GM18505 (cell line): ENCODE measurements at regions not wholly inside any gene's neighbourhood (a gene's known extent, or its start where the extent isn't known, plus 50 kb on each side); places are given as distances from the start of the nearest gene placed in this dataset.

Experiments used
- ATAC-seq: cut with Tn5 transposase; IDR thresholded peaks from one replicate; pipeline ENCODE4 v1.9.1; 2021; ENCODE audit not compliant: unreplicated experiment
- POLR2A ChIP-seq: IDR thresholded peaks from 4 replicates; pipeline ENCODE4 v1.6.1; 2011; ENCODE audit warnings: borderline replicate concordance; ENCODE audit not compliant: insufficient read depth, insufficient read length; ENCODE audit errors: extremely low read depth

GRCh38 chr5:126300293-126300692 is 122.9 kb upstream of the GRAMD2B start:
- ATAC-seq = no peak
- no peak for TF ChIP-seq POLR2A

GRCh38 chr5:126301056-126301455 is 122.2 kb upstream of the GRAMD2B start:
- no peak for TF ChIP-seq POLR2A
- ATAC-seq = no peak

GRCh38 chr5:126309860-126310259 is 113.3 kb upstream of the GRAMD2B start:
- TF ChIP-seq POLR2A = no peak
- no peak for ATAC-seq

GRCh38 chr5:126311766-126312165 is 111.4 kb upstream of the GRAMD2B start:
- no peak for TF ChIP-seq POLR2A
- no peak for ATAC-seq

GRCh38 chr5:126315341-126315740 is 107.9 kb upstream of the GRAMD2B start:
- no peak for ATAC-seq
- TF ChIP-seq POLR2A = no peak

GRCh38 chr5:126332326-126332725 is 90.9 kb upstream of the GRAMD2B start:
- ATAC-seq = no peak
- no peak for TF ChIP-seq POLR2A

- no peak for ATAC-seq
- no peak for TF ChIP-seq POLR2A
Measured at GRCh38 chr5:126334760-126335159, 88.4 kb upstream of the GRAMD2B start.

- TF ChIP-seq POLR2A = no peak
- no peak for ATAC-seq
Measured at GRCh38 chr5:126335886-126336285, 87.3 kb upstream of the GRAMD2B start.

GRCh38 chr5:126338635-126339034 is 84.6 kb upstream of the GRAMD2B start:
- no peak for ATAC-seq
- TF ChIP-seq POLR2A = no peak

- peak; percentile 66 for ATAC-seq
- no peak for TF ChIP-seq POLR2A
Measured at GRCh38 chr5:126339215-126339805, 83.9 kb upstream of the GRAMD2B start.

- no peak for ATAC-seq
- TF ChIP-seq POLR2A = no peak
Measured at GRCh38 chr5:126341906-126342630, 81.1 kb upstream of the GRAMD2B start.

- ATAC-seq = no peak
- no peak for TF ChIP-seq POLR2A
Measured at GRCh38 chr5:126348855-126349635, 74.2 kb upstream of the GRAMD2B start.

GRCh38 chr5:126351153-126351552 is 72.1 kb upstream of the GRAMD2B start:
- ATAC-seq = no peak
- no peak for TF ChIP-seq POLR2A

GRCh38 chr5:126354012-126354857 is 69.0 kb upstream of the GRAMD2B start:
- ATAC-seq = no peak
- no peak for TF ChIP-seq POLR2A
